Stimulated activated CD8-positive, alpha-beta memory T cell treated with anti-CD3 and anti-CD28 coated beads, Interleukin-4, amount 100 ng/mL, for 4 hours (primary cell): ENCODE measurements at regions not wholly inside any gene's neighbourhood (a gene's known extent, or its start where the extent isn't known, plus 50 kb on each side); places are given as distances from the start of the nearest gene placed in this dataset.

Source experiments
- DNase-seq, 2 donors: peaks; one replicate each; pipeline ENCODE4 v3.0.0-alpha.2; 2020; ENCODE audit warnings: low read depth in 2 of 2, low spot score in 1 of 2

- DNase-seq: peak; percentile 90 to 95
These were observed 64.4 kb upstream of the TM9SF2 start for GRCh38 chr13:99436686-99437416.

GRCh38 chr13:99439048-99439447 is 62.2 kb upstream of the TM9SF2 start:
- DNase-seq: no peak

- DNase-seq: no peak
These were observed 61.2 kb upstream of the TM9SF2 start for GRCh38 chr13:99439850-99440604.

- peak in 1 of 2 donors; percentile 16 for DNase-seq
These were observed 58.9 kb upstream of the TM9SF2 start for GRCh38 chr13:99442273-99442895.

- DNase-seq: no peak
These were observed 55.0 kb upstream of the TM9SF2 start for GRCh38 chr13:99446242-99446641.

- DNase-seq: no peak
These were observed 52.7 kb upstream of the TM9SF2 start for GRCh38 chr13:99448546-99448945.

GRCh38 chr13:99450416-99450815 is 50.9 kb upstream of the TM9SF2 start:
- no peak for DNase-seq
